ENCODE measurements at regions not wholly inside any gene's neighbourhood (a gene's known extent, or its start where the extent isn't known, plus 50 kb on each side); places are given as distances from the start of the nearest gene placed in this dataset.

DNA sequence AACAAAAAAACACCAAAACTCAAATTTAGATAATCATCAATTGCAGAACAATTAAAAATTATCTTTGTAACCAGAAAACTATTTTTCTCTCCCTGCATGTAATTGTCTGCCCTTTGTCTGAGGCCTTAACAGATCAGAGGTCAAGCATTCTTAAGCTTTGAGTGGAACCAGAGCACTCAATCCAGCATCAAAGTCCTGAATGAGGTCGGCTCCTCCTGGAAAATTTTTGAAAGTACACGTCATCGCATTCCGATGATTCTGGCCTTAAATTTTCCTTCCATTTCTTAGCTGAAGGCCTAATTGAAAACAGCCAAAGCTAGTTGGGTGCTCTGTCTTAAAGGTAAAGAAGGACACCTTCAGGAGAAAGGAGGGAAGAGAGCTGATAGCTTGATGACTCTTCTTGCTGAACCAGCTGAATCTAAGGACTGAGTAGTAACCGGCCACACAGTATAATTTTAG is 510.2 kb upstream of the SULF2 start:
- TF ChIP-seq CTCF (IDR thresholded peaks at IDR 0.05; ENCODE audit: borderline replicate concordance, extremely low read depth, low read length, poor library complexity, severe bottlenecking) (peak; percentile 46), EZH2 (IDR thresholded peaks at IDR 0.05; ENCODE audit: borderline replicate concordance, low read depth, low read length, severe bottlenecking) (no peak)
